Bronchial epithelial cell (primary cell): ENCODE measurements at regions not wholly inside any gene's neighbourhood (a gene's known extent, or its start where the extent isn't known, plus 50 kb on each side); places are given as distances from the start of the nearest gene placed in this dataset.

Experiments
- DNase-seq: peaks from one replicate; pipeline ENCODE4 v3.0.0-alpha.2; 2010; ENCODE audit warnings: low read depth
- FAIRE-seq: peaks from 2 replicates; lab custom pipeline; 2011; peaks lifted over from hg19 to GRCh38; lab: Jason Lieb, UNC
- H3K27me3 ChIP-seq: 2 replicates; pipeline ENCODE4 v1.5.1; 2011; ENCODE audit warnings: low read length; ENCODE audit not compliant: control insufficient read depth, insufficient read depth
- H3K36me3 ChIP-seq: 2 replicates; pipeline ENCODE4 v1.5.1; 2011; ENCODE audit warnings: low read length; ENCODE audit not compliant: control insufficient read depth, insufficient read depth
- H3K4me3 ChIP-seq: 2 replicates; pipeline ENCODE4 v1.5.1; 2011; ENCODE audit warnings: mild to moderate bottlenecking, low read depth, low read length, control low read depth
- CTCF ChIP-seq: IDR thresholded peaks from 2 replicates; pipeline ENCODE4 v1.5.1; 2011; ENCODE audit warnings: mild to moderate bottlenecking, moderate library complexity, low read length, control low read depth, inconsistent platforms; ENCODE audit not compliant: insufficient read depth, severe bottlenecking

- Histone ChIP-seq H3K27me3 (no peaks in the 10 kb centered on the region), H3K4me3 (no peak overlapping the region), H3K36me3 (no peaks in the 10 kb centered on the region)
- no peak for TF ChIP-seq CTCF
- FAIRE-seq (no peak), DNase-seq (no peak)
Observed at GRCh38 chr11:98180511-98180910, 840.2 kb upstream of the CNTN5 start.

- Histone ChIP-seq H3K36me3 (no peaks in the 10 kb centered on the region), H3K27me3 (no peaks in the 10 kb centered on the region), H3K4me3 (no peak overlapping the region)
- DNase-seq (no peak), FAIRE-seq (no peak)
- no peak for TF ChIP-seq CTCF
Observed at GRCh38 chr11:98180921-98181320, 839.8 kb upstream of the CNTN5 start.

- no peaks in the 10 kb centered on the region for H3K27me3 ChIP-seq
- H3K4me3 ChIP-seq, result no peak overlapping the region
- no peak for FAIRE-seq
- TF ChIP-seq CTCF, result no peak
- H3K36me3 ChIP-seq, result no peaks in the 10 kb centered on the region
- no peak for DNase-seq
Observed at GRCh38 chr11:98183034-98183433, 837.7 kb upstream of the CNTN5 start.

GRCh38 chr11:98185245-98185644 lies 835.5 kb upstream of the CNTN5 start:
- H3K4me3 ChIP-seq, result no peak overlapping the region
- no peak for TF ChIP-seq CTCF
- no peaks in the 10 kb centered on the region for H3K27me3 ChIP-seq
- FAIRE-seq, result no peak
- no peak for DNase-seq
- H3K36me3 ChIP-seq, result no peaks in the 10 kb centered on the region

GRCh38 chr11:98194611-98195010 lies 826.1 kb upstream of the CNTN5 start:
- no peak for TF ChIP-seq CTCF
- DNase-seq, result no peak
- Histone ChIP-seq H3K4me3 (no peak overlapping the region), H3K27me3 (no peaks in the 10 kb centered on the region), H3K36me3 (no peaks in the 10 kb centered on the region)
- FAIRE-seq, result no peak

- H3K4me3 ChIP-seq, result no peak overlapping the region
- H3K27me3 ChIP-seq, result no peaks in the 10 kb centered on the region
- FAIRE-seq (no peak), DNase-seq (no peak)
- no peaks in the 10 kb centered on the region for H3K36me3 ChIP-seq
- no peak for TF ChIP-seq CTCF
Observed at GRCh38 chr11:98195300-98195699, 825.4 kb upstream of the CNTN5 start.
